ENCODE measurements at regions not wholly inside any gene's neighbourhood (a gene's known extent, or its start where the extent isn't known, plus 50 kb on each side); places are given as distances from the start of the nearest gene placed in this dataset.

- TF ChIP-seq CTCF (conservative IDR thresholded peaks at IDR 0.05) = no peak
- H3K27ac ChIP-seq = no peak overlapping the region
Measured at GRCh38 chr1:244264163-244264562, 187.5 kb downstream of the ADSS2 start.

- H3K27ac ChIP-seq = no peak overlapping the region
- no peak for TF ChIP-seq CTCF (conservative IDR thresholded peaks at IDR 0.05)
Measured at GRCh38 chr1:244265507-244265906, 186.2 kb downstream of the ADSS2 start.

GRCh38 chr1:244269169-244269568, 182.5 kb downstream of the ADSS2 start:
- no peak overlapping the region for H3K27ac ChIP-seq
- TF ChIP-seq CTCF (conservative IDR thresholded peaks at IDR 0.05) = no peak

- no peak for TF ChIP-seq CTCF (conservative IDR thresholded peaks at IDR 0.05)
- no peak overlapping the region; the same call in 1 of the 2 replicates for H3K27ac ChIP-seq
Measured at GRCh38 chr1:244271004-244271403, 180.7 kb downstream of the ADSS2 start.

- no peak for TF ChIP-seq CTCF (conservative IDR thresholded peaks at IDR 0.05)
- H3K27ac ChIP-seq = peak overlapping the region; percentile 67; the same call in 1 of the 2 replicates
Measured at GRCh38 chr1:244271691-244272308, 179.9 kb downstream of the ADSS2 start.

- TF ChIP-seq CTCF (conservative IDR thresholded peaks at IDR 0.05) = peak; percentile 91
- H3K27ac ChIP-seq = peak overlapping the region; percentile 67; the same call in 1 of the 2 replicates
Measured at GRCh38 chr1:244272471-244273261, 179.0 kb downstream of the ADSS2 start.

- peak; percentile 66 for TF ChIP-seq CTCF (conservative IDR thresholded peaks at IDR 0.05)
- H3K27ac ChIP-seq = peak overlapping the region; percentile 67; the same call in 1 of the 2 replicates
Measured at GRCh38 chr1:244273262-244273844, 178.4 kb downstream of the ADSS2 start.
